GM21529 (cell line): ENCODE measurements at regions not wholly inside any gene's neighbourhood (a gene's known extent, or its start where the extent isn't known, plus 50 kb on each side); places are given as distances from the start of the nearest gene placed in this dataset.

Experiments used
- ATAC-seq: cut with Tn5 transposase; IDR thresholded peaks from one replicate; pipeline ENCODE4 v1.9.1; 2021; ENCODE audit not compliant: unreplicated experiment

- no peak for ATAC-seq
Measured at GRCh38 chr4:158010361-158010760, 162.5 kb downstream of the GASK1B start.

GRCh38 chr4:158008551-158009218, 164.1 kb downstream of the GASK1B start:
- no peak for ATAC-seq

- ATAC-seq = no peak
Measured at GRCh38 chr4:158007566-158007965, 165.3 kb downstream of the GASK1B start.

GRCh38 chr4:158006990-158007389, 165.8 kb downstream of the GASK1B start:
- no peak for ATAC-seq

GRCh38 chr4:158005021-158005420, 167.8 kb downstream of the GASK1B start:
- no peak for ATAC-seq

- no peak for ATAC-seq
Measured at GRCh38 chr4:158004101-158004500, 168.7 kb downstream of the GASK1B start.

- ATAC-seq = no peak
Measured at GRCh38 chr4:158003212-158003611, 169.6 kb downstream of the GASK1B start.

GRCh38 chr4:158002173-158002572, 170.7 kb downstream of the GASK1B start:
- no peak for ATAC-seq

- ATAC-seq = no peak
Measured at GRCh38 chr4:158001756-158002155, 171.1 kb downstream of the GASK1B start.

- no peak for ATAC-seq
Measured at GRCh38 chr4:157999723-158000122, 173.1 kb downstream of the GASK1B start.

- no peak for ATAC-seq
Measured at GRCh38 chr4:157997296-157997695, 175.5 kb downstream of the GASK1B start.

- ATAC-seq = no peak
Measured at GRCh38 chr4:157996061-157997028, 176.5 kb downstream of the GASK1B start.

GRCh38 chr4:157994863-157995262, 178.0 kb downstream of the GASK1B start:
- ATAC-seq = no peak

GRCh38 chr4:157992948-157993839, 179.6 kb downstream of the GASK1B start:
- ATAC-seq = no peak

- no peak for ATAC-seq
Measured at GRCh38 chr4:157992038-157992705, 180.7 kb downstream of the GASK1B start.

- ATAC-seq = no peak
Measured at GRCh38 chr4:157988641-157989040, 184.2 kb downstream of the GASK1B start.

GRCh38 chr4:157984285-157984911, 188.4 kb downstream of the GASK1B start:
- no peak for ATAC-seq

GRCh38 chr4:157983300-157983699, 189.5 kb downstream of the GASK1B start:
- ATAC-seq = no peak

GRCh38 chr4:157980158-157980557, 192.7 kb downstream of the GASK1B start:
- ATAC-seq = no peak
